UCSD-AML1 (cell line): ENCODE measurements at regions not wholly inside any gene's neighbourhood (a gene's known extent, or its start where the extent isn't known, plus 50 kb on each side); places are given as distances from the start of the nearest gene placed in this dataset.

Experiments used
- DNase-seq: peaks from one replicate; lab custom pipeline; 2025; ENCODE audit not compliant: unreplicated experiment; lab: John Stamatoyannopoulos, UW

GRCh38 chr3:34008836-34009809 lies 210.7 kb downstream of the PDCD6IP start:
- DNase-seq, result no peak

DNA sequence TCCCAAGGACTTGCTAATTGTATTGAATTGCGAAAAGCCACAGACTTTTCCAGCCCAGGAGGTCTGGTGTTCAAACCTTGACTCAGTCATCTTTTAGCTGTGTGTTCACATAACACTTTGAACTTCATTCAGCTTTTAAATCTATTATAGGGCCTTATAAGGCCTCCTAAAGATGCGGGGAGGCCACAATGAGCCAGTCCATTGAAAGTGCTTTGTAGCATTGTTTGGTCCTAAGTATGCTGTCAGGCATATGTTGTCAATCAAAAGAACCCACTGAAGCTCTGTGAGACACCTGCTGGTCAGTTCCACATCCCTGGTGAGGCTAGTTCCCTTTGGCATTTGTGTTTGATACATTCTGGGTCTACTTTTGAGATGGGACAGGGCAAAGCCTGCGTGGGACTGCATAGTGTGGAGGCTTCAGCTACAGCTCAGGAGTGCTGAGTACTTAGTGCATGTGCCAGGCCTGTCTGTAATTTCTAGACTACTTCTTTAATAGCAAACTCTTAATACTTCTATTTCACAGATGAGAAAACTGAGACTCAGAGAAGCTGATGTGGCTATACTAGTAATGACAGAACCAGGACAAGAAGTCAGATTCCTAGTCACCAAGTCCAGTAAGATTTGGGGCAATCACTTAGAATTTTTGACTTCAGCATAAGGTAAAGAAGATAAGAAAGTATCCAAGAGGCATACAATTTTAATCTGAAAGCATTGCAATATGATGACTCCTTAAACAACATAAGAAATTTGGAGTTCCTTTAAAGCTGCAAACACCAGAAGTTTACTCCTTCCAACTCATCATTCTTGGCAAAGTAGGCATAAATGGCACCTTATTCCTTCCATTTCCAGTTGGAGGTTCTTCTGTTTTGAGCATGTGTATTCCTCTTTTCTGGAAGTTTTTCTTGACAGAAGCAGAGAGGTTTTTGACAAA lies 213.0 kb downstream of the PDCD6IP start:
- no peak for DNase-seq

DNA sequence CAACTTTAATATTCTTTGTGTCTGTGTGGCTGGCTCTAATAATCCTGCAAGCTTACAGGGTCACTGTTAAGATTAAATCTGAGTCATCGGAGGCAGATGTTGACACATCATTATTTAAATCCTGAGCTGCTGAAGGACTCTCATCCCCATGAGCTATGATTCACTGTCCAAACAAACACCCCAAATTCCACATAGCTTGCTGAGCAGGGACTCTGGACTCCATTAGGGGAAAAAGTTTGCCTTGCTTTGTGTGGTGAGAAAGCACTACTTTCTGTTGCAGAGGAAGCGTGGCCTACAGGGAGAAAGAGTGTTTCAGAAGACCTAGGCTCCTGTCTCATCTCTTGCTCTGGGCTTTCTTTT lies 213.7 kb downstream of the PDCD6IP start:
- no peak for DNase-seq

DNA sequence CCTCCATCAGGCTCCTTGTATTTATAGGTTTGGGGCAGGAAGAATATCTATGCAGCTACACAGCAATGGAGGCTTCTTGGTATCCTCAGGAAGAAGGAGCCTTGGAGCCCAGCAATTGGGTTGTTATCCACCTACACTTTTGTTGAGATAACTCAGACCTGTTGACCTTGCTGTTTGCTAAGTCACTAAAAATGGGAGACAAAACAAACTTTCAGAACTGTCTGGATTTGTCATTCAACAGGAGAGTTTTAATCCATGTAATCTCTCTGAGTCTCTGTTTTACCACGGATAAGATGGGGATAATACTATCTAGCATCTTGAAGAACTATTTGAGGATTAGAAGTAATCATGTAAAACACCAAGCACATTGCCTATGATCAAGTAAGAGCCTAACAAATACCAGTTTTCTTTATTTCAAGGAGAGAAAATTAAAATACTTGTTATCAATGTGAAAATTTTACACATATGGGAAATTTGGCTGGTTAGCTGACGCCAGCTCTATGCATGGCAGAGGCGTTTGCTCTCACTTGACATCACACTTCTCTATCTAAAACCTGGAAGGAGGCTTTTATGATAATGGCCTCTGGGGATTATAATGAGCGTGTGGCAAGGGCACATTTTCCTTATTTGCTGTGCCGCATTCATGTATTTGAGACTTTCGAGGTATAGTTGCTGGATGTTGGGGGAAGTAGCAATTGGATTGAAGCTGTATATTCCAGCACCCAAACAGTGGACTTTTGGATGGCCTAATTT lies 215.6 kb downstream of the PDCD6IP start:
- no peak for DNase-seq

- no peak for DNase-seq
These were observed 217.0 kb downstream of the PDCD6IP start for GRCh38 chr3:34015204-34016142.

GRCh38 chr3:34016925-34017587 lies 218.6 kb downstream of the PDCD6IP start:
- peak; percentile 46 for DNase-seq

GRCh38 chr3:34017757-34018156 lies 219.3 kb downstream of the PDCD6IP start:
- DNase-seq, result no peak

- no peak for DNase-seq
These were observed 220.7 kb downstream of the PDCD6IP start for GRCh38 chr3:34019158-34019557.

DNA sequence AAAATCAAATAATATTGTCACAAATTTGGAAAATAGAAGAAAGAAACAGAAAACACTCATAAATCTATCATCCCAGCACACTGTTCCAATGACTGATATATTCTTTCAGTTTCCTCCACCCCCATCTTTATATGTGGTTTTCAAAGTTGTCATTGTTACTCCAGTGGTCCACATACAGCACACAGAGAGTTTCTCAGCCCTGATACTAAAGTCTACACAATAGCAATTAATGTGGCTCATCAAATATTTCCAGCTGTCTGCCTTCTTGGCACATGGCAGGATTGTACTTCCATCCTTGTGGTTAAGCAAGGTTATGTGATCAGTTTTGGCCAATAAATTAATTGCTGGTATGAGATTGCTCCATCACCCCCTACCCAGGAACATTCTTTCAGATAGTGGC lies 221.7 kb downstream of the PDCD6IP start:
- DNase-seq, result no peak

- no peak for DNase-seq
These were observed 222.6 kb downstream of the PDCD6IP start for GRCh38 chr3:34020726-34021680.

GRCh38 chr3:34022147-34022546 lies 223.7 kb downstream of the PDCD6IP start:
- DNase-seq, result no peak

DNA sequence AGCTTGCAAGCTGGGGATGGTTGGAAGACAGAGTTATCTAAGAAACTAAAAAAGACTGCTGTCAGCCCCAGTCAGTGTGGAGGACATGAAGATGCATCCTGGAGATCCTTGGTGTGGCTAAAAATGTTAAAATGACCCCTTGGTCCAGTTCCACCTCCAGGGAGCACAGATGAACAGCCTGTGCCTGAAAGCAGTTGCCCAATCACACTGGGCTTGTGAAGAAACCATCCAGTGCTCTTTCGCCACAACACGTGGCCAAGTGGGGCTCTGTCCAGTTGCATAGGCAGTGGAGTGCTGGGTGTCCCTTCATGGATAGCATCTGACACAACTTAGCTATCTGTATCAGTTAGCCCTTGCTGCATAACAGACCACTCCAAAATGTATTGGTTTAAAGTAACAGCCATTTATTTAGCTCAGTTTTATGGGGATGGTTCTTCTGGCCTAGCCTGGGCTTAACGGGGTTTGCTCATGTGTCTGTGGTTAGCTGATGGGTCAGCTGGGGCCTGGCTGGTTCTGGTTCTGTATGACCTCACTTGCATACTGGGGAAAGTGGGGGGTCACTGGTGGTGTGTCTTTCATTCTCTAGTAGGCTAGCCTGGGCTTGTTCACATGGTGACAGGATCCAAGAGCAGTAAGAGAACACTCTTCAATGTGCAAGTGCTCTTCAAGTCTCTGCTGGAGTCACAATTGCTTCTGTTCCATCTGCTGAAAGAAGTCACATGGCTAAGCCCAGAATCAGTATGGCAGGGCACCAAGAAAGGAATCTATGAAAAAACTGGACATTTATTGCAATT lies 226.2 kb downstream of the PDCD6IP start:
- no peak for DNase-seq

DNA sequence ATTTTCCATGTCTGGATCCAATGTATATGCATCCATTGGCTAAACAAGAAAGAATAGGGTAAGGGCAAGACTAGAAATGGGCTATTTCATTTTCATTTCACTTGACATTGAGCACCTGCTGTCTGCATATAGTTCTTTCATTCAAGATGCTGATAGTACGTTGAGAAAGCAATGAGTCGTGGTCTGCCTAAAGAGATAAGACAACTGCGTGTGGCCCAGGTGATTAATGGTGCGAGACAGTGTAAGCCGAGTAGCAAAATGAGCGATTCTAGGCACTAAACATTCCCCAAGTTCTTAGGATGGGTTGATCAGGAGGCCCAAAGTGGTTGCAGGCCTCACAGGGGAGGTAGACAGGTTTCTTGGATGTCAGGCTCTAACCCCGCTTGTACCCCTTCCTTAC lies 235.4 kb downstream of the PDCD6IP start:
- DNase-seq, result no peak

- DNase-seq, result no peak
These were observed 236.4 kb downstream of the PDCD6IP start for GRCh38 chr3:34034840-34035239.

DNA sequence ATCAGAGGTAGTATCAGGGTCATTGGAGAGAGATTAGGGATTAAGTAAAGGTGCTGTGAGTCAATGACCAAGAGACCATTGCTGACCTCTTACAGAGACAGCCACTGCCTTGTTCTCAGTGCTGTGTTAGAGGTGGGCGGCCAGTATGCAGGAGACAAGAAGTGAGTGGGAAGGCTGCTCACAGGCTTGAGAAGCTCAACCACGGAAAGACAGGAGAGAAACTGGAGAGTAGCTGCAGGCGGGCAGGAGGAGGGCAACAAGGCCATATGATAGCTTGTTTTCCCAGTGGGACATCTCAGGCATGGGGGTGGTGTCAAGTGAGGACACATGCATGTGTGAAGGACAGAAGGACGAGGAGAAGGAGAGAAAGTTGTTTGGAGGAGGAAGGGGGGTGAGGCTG lies 237.3 kb downstream of the PDCD6IP start:
- DNase-seq, result no peak

GRCh38 chr3:34037260-34037659 lies 238.8 kb downstream of the PDCD6IP start:
- no peak for DNase-seq

DNA sequence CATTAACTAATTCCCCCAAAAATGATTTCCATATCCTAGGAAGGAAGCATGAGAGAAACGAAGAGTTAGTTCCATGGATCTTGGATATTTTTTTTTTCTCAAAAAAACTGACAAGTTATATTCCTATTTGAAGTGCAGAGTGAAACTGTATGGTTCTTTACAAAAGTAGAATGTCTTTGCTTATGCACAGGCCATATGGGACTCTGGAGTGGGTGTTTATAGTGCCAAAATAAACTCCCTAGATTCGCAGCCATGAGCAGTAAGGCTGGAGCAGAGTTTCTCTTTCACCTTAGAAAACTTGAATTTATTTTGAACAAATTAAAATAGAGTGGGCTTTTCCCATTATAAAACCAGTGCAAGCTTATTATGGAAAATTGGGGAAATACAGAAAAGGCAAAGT lies 239.7 kb downstream of the PDCD6IP start:
- DNase-seq, result no peak

DNA sequence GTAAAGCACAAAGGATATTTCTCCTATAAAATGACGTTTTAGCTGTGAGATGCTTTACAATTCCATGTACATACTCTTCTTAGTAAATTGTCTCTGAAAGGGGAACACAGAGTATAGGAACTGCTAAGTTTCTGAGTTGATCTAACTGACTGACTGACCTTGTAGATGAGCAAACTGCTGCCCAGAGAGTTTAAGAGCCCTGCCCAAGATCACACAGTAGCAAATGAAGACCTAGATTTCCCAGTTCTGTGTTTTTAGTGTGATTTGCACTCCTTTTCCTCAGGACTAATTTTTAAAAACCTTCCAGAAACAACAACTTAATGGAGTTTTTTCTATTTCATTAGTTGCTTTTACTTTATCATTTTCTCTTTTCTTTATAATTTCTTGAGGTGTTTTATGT lies 247.7 kb downstream of the PDCD6IP start:
- no peak for DNase-seq
